WERI-Rb-1 (cell line): ENCODE measurements at regions not wholly inside any gene's neighbourhood (a gene's known extent, or its start where the extent isn't known, plus 50 kb on each side); places are given as distances from the start of the nearest gene placed in this dataset.

Source experiments
- DNase-seq: peaks from one replicate; pipeline ENCODE4 v3.0.0-alpha.2; 2020
- H3K27ac ChIP-seq: fragments of 250-450 bp; sonication (Bioruptor Pico); 2 replicates; pipeline ENCODE4 v1.5.1; 2020; ENCODE audit warnings: mild to moderate bottlenecking, moderate library complexity
- H3K27me3 ChIP-seq: fragments of 250-450 bp; sonication (Bioruptor Pico); 2 replicates; pipeline ENCODE4 v1.5.1; 2021; ENCODE audit warnings: mild to moderate bottlenecking, low read depth, moderate library complexity; ENCODE audit not compliant: insufficient read depth, severe bottlenecking
- H3K36me3 ChIP-seq: fragments of 250-450 bp; sonication (Bioruptor Pico); 2 replicates; pipeline ENCODE4 v1.5.1; 2020; ENCODE audit warnings: mild to moderate bottlenecking, moderate library complexity
- H3K4me3 ChIP-seq: 2 replicates; pipeline ENCODE4 v1.5.1; 2011; ENCODE audit warnings: low read depth, mild to moderate bottlenecking, control low read depth, low read length
- H3K9me3 ChIP-seq: fragments of 250-450 bp; sonication (Bioruptor Pico); 2 replicates; pipeline ENCODE4 v1.5.1; 2021; ENCODE audit warnings: mild to moderate bottlenecking, moderate library complexity; ENCODE audit not compliant: severe bottlenecking
- TF ChIP-seq, protein P1 (sequence below): IDR thresholded peaks from 2 replicates; pipeline ENCODE4 v1.5.1; 2011; ENCODE audit warnings: low read depth, mild to moderate bottlenecking, control low read depth, inconsistent platforms, low read length

DNA sequence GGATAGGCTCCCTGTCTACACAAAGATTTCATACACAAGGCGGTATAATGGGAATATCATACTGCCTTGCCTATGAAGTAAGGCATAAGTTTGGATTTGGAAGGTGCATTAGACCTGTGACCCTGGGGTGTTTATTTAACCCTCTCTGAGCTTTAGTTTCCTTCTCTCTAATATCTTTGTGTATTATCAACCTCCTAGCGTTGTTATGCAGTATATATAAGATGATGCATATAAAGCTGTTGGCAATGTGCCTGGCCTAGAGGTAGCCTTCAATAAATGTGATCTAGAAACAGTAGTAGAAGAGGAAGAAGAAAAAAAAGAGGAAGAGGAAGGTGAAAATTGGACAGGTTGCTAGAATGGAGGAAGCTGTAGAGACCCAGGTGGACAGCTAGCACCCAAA, 311.6 kb upstream of the CLINT1 start:
- no peaks in the 10 kb centered on the region for H3K9me3 ChIP-seq
- DNase-seq = no peak
- H3K4me3 ChIP-seq = no peak overlapping the region
- TF ChIP-seq, protein P1, sequence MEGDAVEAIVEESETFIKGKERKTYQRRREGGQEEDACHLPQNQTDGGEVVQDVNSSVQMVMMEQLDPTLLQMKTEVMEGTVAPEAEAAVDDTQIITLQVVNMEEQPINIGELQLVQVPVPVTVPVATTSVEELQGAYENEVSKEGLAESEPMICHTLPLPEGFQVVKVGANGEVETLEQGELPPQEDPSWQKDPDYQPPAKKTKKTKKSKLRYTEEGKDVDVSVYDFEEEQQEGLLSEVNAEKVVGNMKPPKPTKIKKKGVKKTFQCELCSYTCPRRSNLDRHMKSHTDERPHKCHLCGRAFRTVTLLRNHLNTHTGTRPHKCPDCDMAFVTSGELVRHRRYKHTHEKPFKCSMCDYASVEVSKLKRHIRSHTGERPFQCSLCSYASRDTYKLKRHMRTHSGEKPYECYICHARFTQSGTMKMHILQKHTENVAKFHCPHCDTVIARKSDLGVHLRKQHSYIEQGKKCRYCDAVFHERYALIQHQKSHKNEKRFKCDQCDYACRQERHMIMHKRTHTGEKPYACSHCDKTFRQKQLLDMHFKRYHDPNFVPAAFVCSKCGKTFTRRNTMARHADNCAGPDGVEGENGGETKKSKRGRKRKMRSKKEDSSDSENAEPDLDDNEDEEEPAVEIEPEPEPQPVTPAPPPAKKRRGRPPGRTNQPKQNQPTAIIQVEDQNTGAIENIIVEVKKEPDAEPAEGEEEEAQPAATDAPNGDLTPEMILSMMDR = no peak
- H3K27me3 ChIP-seq = no peaks in the 10 kb centered on the region
- H3K27ac ChIP-seq = no peak overlapping the region
- no peaks in the 10 kb centered on the region for H3K36me3 ChIP-seq

DNA sequence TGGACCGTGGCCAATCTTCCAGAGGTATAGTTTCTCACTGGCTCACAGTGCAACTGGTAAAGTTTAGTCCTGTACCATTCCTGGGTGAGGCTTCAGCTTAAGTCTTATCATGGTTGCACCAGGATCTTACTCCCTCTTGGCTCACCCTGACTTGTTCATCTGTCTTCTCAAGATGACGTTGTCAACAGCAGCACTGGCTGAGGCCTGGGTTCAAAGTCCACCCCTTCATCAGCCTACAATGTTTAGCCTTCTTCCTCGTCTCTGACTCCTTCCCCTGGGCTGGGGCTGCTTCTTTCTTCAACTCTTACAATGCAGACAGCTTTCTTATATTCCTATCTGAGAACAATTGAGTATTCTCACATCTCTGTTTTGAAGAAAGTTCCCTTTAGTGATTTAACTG, 311.1 kb upstream of the CLINT1 start:
- Histone ChIP-seq H3K27ac (no peak overlapping the region), H3K27me3 (no peaks in the 10 kb centered on the region), H3K9me3 (no peaks in the 10 kb centered on the region), H3K4me3 (no peak overlapping the region), H3K36me3 (no peaks in the 10 kb centered on the region)
- no peak for DNase-seq
- TF ChIP-seq, protein P1 = no peak

DNA sequence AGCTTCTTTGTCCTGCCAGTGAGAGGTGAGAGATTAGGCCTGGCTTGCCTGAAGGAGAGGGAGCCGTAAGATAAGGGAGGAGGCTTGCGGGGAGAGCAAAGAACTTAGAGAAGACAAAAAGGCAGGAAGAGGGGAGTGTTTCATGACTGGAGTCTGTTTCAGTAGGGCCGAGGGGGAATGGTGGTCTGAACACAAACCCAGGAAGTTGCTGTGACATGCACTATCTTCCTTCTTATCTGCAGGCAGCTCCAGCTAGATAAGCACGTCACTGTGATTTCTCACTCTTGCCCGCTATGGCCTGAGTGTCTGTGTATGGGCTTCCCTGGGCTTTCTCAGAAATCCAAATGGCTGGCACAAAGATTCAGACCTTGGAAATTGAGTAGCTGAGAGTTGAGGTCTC, 307.5 kb upstream of the CLINT1 start:
- Histone ChIP-seq H3K4me3 (no peak overlapping the region), H3K27me3 (no peaks in the 10 kb centered on the region), H3K36me3 (no peaks in the 10 kb centered on the region), H3K27ac (no peak overlapping the region), H3K9me3 (no peaks in the 10 kb centered on the region)
- TF ChIP-seq, protein P1 = no peak
- no peak for DNase-seq

DNA sequence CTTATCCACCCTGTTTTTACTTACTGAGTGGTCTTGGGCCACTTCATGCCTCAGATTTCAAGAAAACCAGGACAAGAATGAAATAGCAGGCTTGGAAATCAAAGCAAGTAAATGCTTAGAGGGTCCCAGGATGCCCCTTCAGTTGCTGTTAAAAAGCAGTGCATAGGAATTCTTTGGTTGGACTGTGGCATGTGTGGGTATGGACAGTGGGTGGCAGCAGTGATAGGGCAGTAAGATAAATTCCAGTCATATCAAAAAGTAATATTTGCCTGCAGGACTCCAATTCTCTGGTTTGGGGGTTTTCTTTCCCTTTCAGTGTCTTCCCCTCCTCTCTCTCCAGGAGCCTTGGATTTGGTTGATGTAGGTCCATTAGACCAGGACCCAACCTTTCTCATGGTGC, 306.7 kb upstream of the CLINT1 start:
- DNase-seq = no peak
- Histone ChIP-seq H3K4me3 (no peak overlapping the region), H3K27ac (no peak overlapping the region), H3K9me3 (no peaks in the 10 kb centered on the region), H3K36me3 (no peaks in the 10 kb centered on the region), H3K27me3 (no peaks in the 10 kb centered on the region)
- TF ChIP-seq, protein P1 = no peak

DNA sequence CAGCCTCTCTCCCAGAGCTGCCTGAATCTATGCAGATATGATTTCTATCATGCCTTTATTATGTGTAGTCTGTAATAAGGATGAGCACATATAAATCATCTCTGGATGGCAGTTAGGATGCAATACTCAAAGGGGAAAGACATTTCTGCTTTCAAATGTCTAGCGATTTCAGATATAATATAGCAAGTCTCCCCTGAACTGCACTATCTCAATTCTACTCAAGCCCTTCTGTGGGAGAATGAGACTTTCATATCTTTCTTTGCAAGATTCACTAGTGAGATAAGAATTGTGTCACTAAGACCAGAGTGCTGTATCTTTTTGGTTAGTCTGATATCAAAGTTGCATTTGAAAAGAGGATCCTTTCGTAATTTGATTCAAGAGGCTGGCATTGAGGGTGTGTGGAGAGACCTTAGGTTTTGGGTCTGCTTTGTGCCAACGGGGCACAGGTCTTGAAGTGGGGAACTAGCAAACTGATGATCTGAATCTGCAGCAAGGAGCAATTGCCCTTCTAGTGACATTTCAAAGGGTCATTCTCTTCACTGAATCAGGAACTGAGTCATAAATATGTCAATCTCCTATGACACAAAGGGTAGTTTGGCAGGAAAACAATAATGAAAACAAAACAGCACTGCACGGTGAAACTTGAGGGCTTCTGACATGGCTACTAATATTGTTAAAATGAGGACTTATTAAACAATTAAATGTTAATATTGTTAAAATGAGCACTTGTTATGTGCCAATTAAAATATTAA, 305.5 kb upstream of the CLINT1 start:
- no peak for DNase-seq
- Histone ChIP-seq H3K4me3 (no peak overlapping the region), H3K9me3 (no peaks in the 10 kb centered on the region), H3K27me3 (no peaks in the 10 kb centered on the region), H3K36me3 (no peaks in the 10 kb centered on the region), H3K27ac (no peak overlapping the region)
- TF ChIP-seq, protein P1 = no peak
